T-helper 17 cell (primary cell): ENCODE measurements at regions not wholly inside any gene's neighbourhood (a gene's known extent, or its start where the extent isn't known, plus 50 kb on each side); places are given as distances from the start of the nearest gene placed in this dataset.

ENCODE experiments used
- ATAC-seq: fragments of 150-1000 bp; cut with Tn5 transposase; 2 replicates; pipeline ENCODE4 v1.10.0; 2021; ENCODE audit warnings: mild to moderate bottlenecking, moderate library complexity
- DNase-seq, 3 donors: peaks; one replicate each; pipeline versions ENCODE4 v3.0.0 to v3.0.0-alpha.2; 2020 to 2021
- H3K9me3 ChIP-seq: one replicate; pipeline ENCODE4 v1.7.0; 2013; ENCODE audit warnings: low read length, mild to moderate bottlenecking; ENCODE audit not compliant: control insufficient read depth, poor library complexity, severe bottlenecking
- H3K27ac Mint-ChIP-seq: one replicate; pipeline ENCODE4 v1.8.0; 2022; ENCODE audit warnings: mild to moderate bottlenecking, moderate library complexity, mixed read lengths
- H3K27me3 Mint-ChIP-seq: one replicate; pipeline ENCODE4 v1.8.0; 2022; ENCODE audit warnings: mixed read lengths
- H3K36me3 Mint-ChIP-seq: one replicate; pipeline ENCODE4 v1.8.0; 2022; ENCODE audit warnings: low read depth, mixed read lengths
- H3K4me1 Mint-ChIP-seq: one replicate; pipeline ENCODE4 v1.8.0; 2022; ENCODE audit warnings: mild to moderate bottlenecking, mixed read lengths
- H3K4me3 Mint-ChIP-seq: one replicate; pipeline ENCODE4 v1.8.0; 2022; ENCODE audit warnings: mild to moderate bottlenecking, moderate library complexity, mixed read lengths

- no peak overlapping the region for H3K4me3 Mint-ChIP-seq
- H3K27ac Mint-ChIP-seq: no peak overlapping the region
- no peaks in the 10 kb centered on the region for H3K36me3 Mint-ChIP-seq
- DNase-seq: no peak
- no peak for ATAC-seq
- H3K27me3 Mint-ChIP-seq: peaks cover 7% of the 10 kb centered on the region
- no peaks in the 10 kb centered on the region for H3K9me3 ChIP-seq
- H3K4me1 Mint-ChIP-seq: peaks cover 2% of the 10 kb centered on the region
These were observed 138.0 kb downstream of the SOCS6 start for GRCh38 chr18:70426818-70427217.

- H3K27ac Mint-ChIP-seq: no peak overlapping the region
- ATAC-seq (no peak), DNase-seq (no peak)
- peaks cover 2% of the 10 kb centered on the region for H3K36me3 Mint-ChIP-seq
- H3K9me3 ChIP-seq: no peaks in the 10 kb centered on the region
- no peak overlapping the region for H3K4me3 Mint-ChIP-seq
- H3K4me1 Mint-ChIP-seq: peaks cover 2% of the 10 kb centered on the region
- H3K27me3 Mint-ChIP-seq: peaks cover 7% of the 10 kb centered on the region
These were observed 136.4 kb downstream of the SOCS6 start for GRCh38 chr18:70425236-70425635.

GRCh38 chr18:70423988-70424387, 135.1 kb downstream of the SOCS6 start:
- no peaks in the 10 kb centered on the region for H3K9me3 ChIP-seq
- DNase-seq: no peak
- no peak for ATAC-seq
- no peak overlapping the region for H3K4me3 Mint-ChIP-seq
- no peak overlapping the region for H3K27ac Mint-ChIP-seq
- H3K4me1 Mint-ChIP-seq: peaks cover 3% of the 10 kb centered on the region
- peaks cover 2% of the 10 kb centered on the region for H3K36me3 Mint-ChIP-seq
- peaks cover 3% of the 10 kb centered on the region for H3K27me3 Mint-ChIP-seq

GRCh38 chr18:70423120-70423519, 134.3 kb downstream of the SOCS6 start:
- Mint-ChIP-seq H3K36me3 (peaks cover 4% of the 10 kb centered on the region), H3K4me3 (no peak overlapping the region), H3K4me1 (peaks cover 5% of the 10 kb centered on the region), H3K27me3 (peaks cover 10% of the 10 kb centered on the region), H3K27ac (no peak overlapping the region)
- ATAC-seq: no peak
- DNase-seq: no peak
- H3K9me3 ChIP-seq: no peaks in the 10 kb centered on the region

- no peaks in the 10 kb centered on the region for H3K9me3 ChIP-seq
- ATAC-seq (no peak), DNase-seq (no peak)
- Mint-ChIP-seq H3K36me3 (peaks cover 4% of the 10 kb centered on the region), H3K4me1 (peaks cover 5% of the 10 kb centered on the region), H3K27me3 (peaks cover 10% of the 10 kb centered on the region), H3K4me3 (no peak overlapping the region), H3K27ac (no peak overlapping the region)
These were observed 133.6 kb downstream of the SOCS6 start for GRCh38 chr18:70422391-70422965.

GRCh38 chr18:70421471-70422390, 132.9 kb downstream of the SOCS6 start:
- H3K36me3 Mint-ChIP-seq: peaks cover 4% of the 10 kb centered on the region
- H3K27me3 Mint-ChIP-seq: peaks cover 12% of the 10 kb centered on the region
- DNase-seq (no peak), ATAC-seq (peak; percentile 41)
- H3K27ac Mint-ChIP-seq: no peak overlapping the region
- no peaks in the 10 kb centered on the region for H3K9me3 ChIP-seq
- peaks cover 5% of the 10 kb centered on the region for H3K4me1 Mint-ChIP-seq
- H3K4me3 Mint-ChIP-seq: peak overlapping the region; percentile 13

GRCh38 chr18:70420146-70420898, 131.5 kb downstream of the SOCS6 start:
- H3K36me3 Mint-ChIP-seq: peaks cover 5% of the 10 kb centered on the region
- DNase-seq (no peak), ATAC-seq (no peak)
- peaks cover 21% of the 10 kb centered on the region for H3K27me3 Mint-ChIP-seq
- H3K4me1 Mint-ChIP-seq: peaks cover 5% of the 10 kb centered on the region
- no peak overlapping the region for H3K4me3 Mint-ChIP-seq
- H3K9me3 ChIP-seq: no peaks in the 10 kb centered on the region
- H3K27ac Mint-ChIP-seq: no peak overlapping the region

- H3K27ac Mint-ChIP-seq: no peak overlapping the region
- no peaks in the 10 kb centered on the region for H3K9me3 ChIP-seq
- H3K4me3 Mint-ChIP-seq: no peak overlapping the region
- peaks cover 5% of the 10 kb centered on the region for H3K36me3 Mint-ChIP-seq
- H3K27me3 Mint-ChIP-seq: peaks cover 23% of the 10 kb centered on the region
- H3K4me1 Mint-ChIP-seq: peaks cover 5% of the 10 kb centered on the region
- ATAC-seq (no peak), DNase-seq (no peak)
These were observed 130.7 kb downstream of the SOCS6 start for GRCh38 chr18:70419526-70419925.

- ATAC-seq (no peak), DNase-seq (no peak)
- H3K27ac Mint-ChIP-seq: no peak overlapping the region
- peaks cover 3% of the 10 kb centered on the region for H3K4me1 Mint-ChIP-seq
- H3K9me3 ChIP-seq: no peaks in the 10 kb centered on the region
- peaks cover 30% of the 10 kb centered on the region for H3K27me3 Mint-ChIP-seq
- H3K36me3 Mint-ChIP-seq: peaks cover 5% of the 10 kb centered on the region
- no peak overlapping the region for H3K4me3 Mint-ChIP-seq
These were observed 129.9 kb downstream of the SOCS6 start for GRCh38 chr18:70418546-70419311.

- no peaks in the 10 kb centered on the region for H3K9me3 ChIP-seq
- no peak overlapping the region for H3K27ac Mint-ChIP-seq
- DNase-seq (no peak), ATAC-seq (no peak)
- no peak overlapping the region for H3K4me3 Mint-ChIP-seq
- H3K27me3 Mint-ChIP-seq: peaks cover 30% of the 10 kb centered on the region
- peaks cover 3% of the 10 kb centered on the region for H3K4me1 Mint-ChIP-seq
- H3K36me3 Mint-ChIP-seq: peaks cover 5% of the 10 kb centered on the region
These were observed 129.0 kb downstream of the SOCS6 start for GRCh38 chr18:70417847-70418246.

GRCh38 chr18:70416496-70416895, 127.7 kb downstream of the SOCS6 start:
- no peak overlapping the region for H3K4me3 Mint-ChIP-seq
- H3K9me3 ChIP-seq: no peaks in the 10 kb centered on the region
- peaks cover 30% of the 10 kb centered on the region for H3K27me3 Mint-ChIP-seq
- peaks cover 3% of the 10 kb centered on the region for H3K4me1 Mint-ChIP-seq
- peaks cover 4% of the 10 kb centered on the region for H3K36me3 Mint-ChIP-seq
- no peak overlapping the region for H3K27ac Mint-ChIP-seq
- DNase-seq: no peak
- ATAC-seq: no peak

GRCh38 chr18:70415823-70416488, 127.1 kb downstream of the SOCS6 start:
- Mint-ChIP-seq H3K4me1 (peaks cover 3% of the 10 kb centered on the region), H3K4me3 (no peak overlapping the region), H3K36me3 (peaks cover 3% of the 10 kb centered on the region), H3K27me3 (peaks cover 30% of the 10 kb centered on the region), H3K27ac (no peak overlapping the region)
- ATAC-seq (no peak), DNase-seq (no peak)
- no peaks in the 10 kb centered on the region for H3K9me3 ChIP-seq
